ENCODE measurements at regions not wholly inside any gene's neighbourhood (a gene's known extent, or its start where the extent isn't known, plus 50 kb on each side); places are given as distances from the start of the nearest gene placed in this dataset.

DNA sequence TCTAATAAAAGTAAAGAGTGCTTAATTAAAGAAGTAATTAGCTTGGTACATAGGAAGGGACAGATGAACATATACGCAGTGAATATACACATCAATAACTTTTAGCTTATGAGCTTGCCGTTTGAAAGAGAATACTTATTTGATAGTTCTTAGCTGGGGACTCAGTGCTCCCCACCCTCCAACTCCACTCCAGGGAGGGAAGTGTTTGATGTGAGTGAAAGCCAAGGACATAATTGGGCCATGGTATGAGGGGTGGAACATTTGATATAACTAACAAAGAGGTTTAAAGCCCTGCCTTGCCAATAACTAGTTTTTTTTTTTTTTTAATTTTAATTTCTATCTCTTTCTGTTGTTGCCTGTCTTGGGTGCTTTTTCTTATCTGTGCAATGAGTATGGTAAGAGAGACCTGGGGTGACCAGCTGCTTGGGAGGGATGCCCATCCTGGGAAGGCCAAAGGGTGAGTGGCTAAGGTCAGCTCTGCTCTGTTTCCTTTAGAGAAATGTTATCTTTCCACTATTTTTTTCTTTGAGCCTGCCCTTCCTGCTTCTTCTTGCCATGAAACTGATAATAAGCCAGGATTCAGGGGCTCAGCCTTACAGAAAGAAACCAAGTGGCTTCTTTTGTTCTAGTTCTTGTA lies 132.8 kb upstream of the CPSF6 start:
- TF ChIP-seq, protein P1, sequence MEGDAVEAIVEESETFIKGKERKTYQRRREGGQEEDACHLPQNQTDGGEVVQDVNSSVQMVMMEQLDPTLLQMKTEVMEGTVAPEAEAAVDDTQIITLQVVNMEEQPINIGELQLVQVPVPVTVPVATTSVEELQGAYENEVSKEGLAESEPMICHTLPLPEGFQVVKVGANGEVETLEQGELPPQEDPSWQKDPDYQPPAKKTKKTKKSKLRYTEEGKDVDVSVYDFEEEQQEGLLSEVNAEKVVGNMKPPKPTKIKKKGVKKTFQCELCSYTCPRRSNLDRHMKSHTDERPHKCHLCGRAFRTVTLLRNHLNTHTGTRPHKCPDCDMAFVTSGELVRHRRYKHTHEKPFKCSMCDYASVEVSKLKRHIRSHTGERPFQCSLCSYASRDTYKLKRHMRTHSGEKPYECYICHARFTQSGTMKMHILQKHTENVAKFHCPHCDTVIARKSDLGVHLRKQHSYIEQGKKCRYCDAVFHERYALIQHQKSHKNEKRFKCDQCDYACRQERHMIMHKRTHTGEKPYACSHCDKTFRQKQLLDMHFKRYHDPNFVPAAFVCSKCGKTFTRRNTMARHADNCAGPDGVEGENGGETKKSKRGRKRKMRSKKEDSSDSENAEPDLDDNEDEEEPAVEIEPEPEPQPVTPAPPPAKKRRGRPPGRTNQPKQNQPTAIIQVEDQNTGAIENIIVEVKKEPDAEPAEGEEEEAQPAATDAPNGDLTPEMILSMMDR (IDR thresholded peaks at IDR 0.05): no peak
- TF ChIP-seq POLR2AphosphoS5 (IDR thresholded peaks at IDR 0.05) (no peak), POLR2A (IDR thresholded peaks at IDR 0.05; ENCODE audit: low read depth) (no peak), EP300 (IDR thresholded peaks at IDR 0.05) (no peak)

Data from esophagus muscularis mucosa (tissue), 4 donors.